Panc1 (cell line): ENCODE measurements at regions not wholly inside any gene's neighbourhood (a gene's known extent, or its start where the extent isn't known, plus 50 kb on each side); places are given as distances from the start of the nearest gene placed in this dataset.

Experiments used
- ATAC-seq: fragments of 200-7000 bp; cut with Tn5 transposase; 2 replicates; pipeline ENCODE4 v1.9.1; 2020; ENCODE audit warnings: mild to moderate bottlenecking, moderate library complexity
- BruUV-seq: library from RNA; stranded (reverse); fragments of 400-500 nt; replicated peaks from 2 replicates; lab custom pipeline; 2021; lab: Mats Ljungman, UMichigan
- CTCF ChIA-PET: fragments of 300-600 bp; sonication (Branson Sonifier 250); formaldehyde crosslinking; loops from one replicate; lab custom pipeline; 2022; ENCODE audit warnings: antibody characterized with exemption; lab: Charles Lee
- POLR2A ChIA-PET: fragments of 300-600 bp; sonication (Branson Sonifier 250); formaldehyde crosslinking; loops from one replicate; lab custom pipeline; 2022; ENCODE audit warnings: antibody characterized with exemption; lab: Charles Lee
- DNase-seq: peaks from one replicate; pipeline ENCODE4 v3.0.0-alpha.2; 2010; ENCODE audit warnings: low read depth, low spot score
- H3K27ac ChIP-seq: 2 replicates; pipeline ENCODE4 v1.5.1; 2011; ENCODE audit warnings: mild to moderate bottlenecking, low read length, inconsistent platforms
- H3K27me3 ChIP-seq: fragments of 200-500 bp; sonication (Bioruptor generic); 2 replicates; pipeline ENCODE4 v1.6.0; 2014; ENCODE audit warnings: low read length, inconsistent platforms; ENCODE audit not compliant: control insufficient read depth, insufficient read depth
- H3K36me3 ChIP-seq: fragments of 200-500 bp; sonication (Bioruptor generic); 2 replicates; pipeline ENCODE4 v1.5.1; 2014; ENCODE audit warnings: inconsistent platforms, mild to moderate bottlenecking, low read length, moderate library complexity; ENCODE audit not compliant: control insufficient read depth, insufficient read depth
- H3K4me1 ChIP-seq: 2 replicates; pipeline ENCODE4 v1.5.1; 2011; ENCODE audit warnings: inconsistent platforms, mild to moderate bottlenecking, low read length, moderate library complexity; ENCODE audit not compliant: control insufficient read depth, insufficient read depth
- H3K4me3 ChIP-seq, 2 experiments: 2 replicates each; pipeline ENCODE4 v1.5.1; 2011 to 2012; ENCODE audit warnings: low read depth in 2 of 2, low read length in 2 of 2, mild to moderate bottlenecking in 2 of 2, inconsistent platforms in 1 of 2, moderate library complexity in 1 of 2
- H3K9me3 ChIP-seq: fragments of 200-500 bp; sonication (Bioruptor generic); 2 replicates; pipeline ENCODE4 v1.5.1; 2014; ENCODE audit warnings: low read depth, mild to moderate bottlenecking, inconsistent platforms, low read length, moderate library complexity; ENCODE audit not compliant: control insufficient read depth, insufficient read depth
- POLR2AphosphoS5 ChIP-seq: IDR thresholded peaks from 2 replicates; pipeline ENCODE4 v1.6.1; 2012; ENCODE audit warnings: mild to moderate bottlenecking, low read depth, low read length, moderate library complexity
- SIN3A ChIP-seq: IDR thresholded peaks from 2 replicates; pipeline ENCODE4 v1.6.1; 2012; ENCODE audit warnings: low read depth, mild to moderate bottlenecking, low read length, moderate library complexity, borderline replicate concordance; ENCODE audit not compliant: insufficient read depth
- TCF7L2 ChIP-seq: IDR thresholded peaks from 2 replicates; pipeline ENCODE4 v1.6.1; 2011; ENCODE audit warnings: mild to moderate bottlenecking, low read depth, low read length, inconsistent platforms
- in situ Hi-C: cut with HindIII; loops from 2 replicates; pipeline ENCODE4 v1.10.0; 2016; ENCODE audit warnings: low sequenced_read_pairs, low pct_unique_long_range_greater_than_20kb
- intact Hi-C: fragments of 100-400 bp; cut with micrococcal nuclease; formaldehyde crosslinking; loops from one replicate; pipeline ENCODE4 v1.10.0; 2022; ENCODE audit not compliant: unreplicated experiment
- TF ChIP-seq, protein P1 (sequence below), 2 experiments: IDR thresholded peaks; 2 replicates each; pipeline ENCODE4 v1.6.1; 2011 to 2012; ENCODE audit warnings: low read depth in 2 of 2, control low read depth in 1 of 2, low read length in 1 of 2, mild to moderate bottlenecking in 1 of 2, moderate library complexity in 1 of 2; ENCODE audit not compliant: insufficient read depth in 1 of 2
- TF ChIP-seq, protein P2 (sequence below): fragments of 450-650 bp; IDR thresholded peaks from 2 replicates; pipeline ENCODE4 v1.5.1; 2017; ENCODE audit warnings: mild to moderate bottlenecking

DNA sequence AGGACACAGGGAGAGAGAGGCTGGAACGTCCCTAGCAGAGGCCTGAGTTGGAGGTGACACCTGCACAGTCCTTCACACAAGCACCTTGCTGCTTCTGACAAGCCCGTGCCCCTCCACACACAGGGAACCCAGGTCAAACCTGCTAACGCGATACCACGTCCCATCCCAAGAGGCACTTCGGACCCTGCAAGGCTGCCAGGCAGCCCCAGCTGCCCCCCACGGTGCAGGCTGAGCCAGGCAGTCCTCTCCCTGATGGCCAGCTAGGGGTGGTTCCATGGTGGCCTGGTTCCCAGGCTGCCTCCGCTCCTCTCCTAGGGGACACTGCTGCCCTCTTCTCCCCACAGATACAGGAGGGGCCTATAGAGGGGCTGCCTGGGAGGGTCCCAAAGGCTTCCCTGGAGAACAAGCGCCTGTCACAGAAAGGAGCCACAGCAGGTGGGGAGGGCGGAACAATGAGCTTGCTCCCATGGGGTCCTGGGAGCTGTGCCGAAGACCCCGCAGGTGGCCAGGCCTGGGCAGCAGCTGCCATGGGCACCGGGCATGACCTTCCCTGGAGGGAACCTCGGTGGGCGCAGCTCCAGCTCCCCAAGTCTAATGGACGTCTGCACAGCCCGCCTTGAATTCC, 434.2 kb upstream of the MYT1L start:
- TF ChIP-seq TCF7L2 (no peak), POLR2AphosphoS5 (no peak), SIN3A (no peak)
- TF ChIP-seq, protein P1, sequence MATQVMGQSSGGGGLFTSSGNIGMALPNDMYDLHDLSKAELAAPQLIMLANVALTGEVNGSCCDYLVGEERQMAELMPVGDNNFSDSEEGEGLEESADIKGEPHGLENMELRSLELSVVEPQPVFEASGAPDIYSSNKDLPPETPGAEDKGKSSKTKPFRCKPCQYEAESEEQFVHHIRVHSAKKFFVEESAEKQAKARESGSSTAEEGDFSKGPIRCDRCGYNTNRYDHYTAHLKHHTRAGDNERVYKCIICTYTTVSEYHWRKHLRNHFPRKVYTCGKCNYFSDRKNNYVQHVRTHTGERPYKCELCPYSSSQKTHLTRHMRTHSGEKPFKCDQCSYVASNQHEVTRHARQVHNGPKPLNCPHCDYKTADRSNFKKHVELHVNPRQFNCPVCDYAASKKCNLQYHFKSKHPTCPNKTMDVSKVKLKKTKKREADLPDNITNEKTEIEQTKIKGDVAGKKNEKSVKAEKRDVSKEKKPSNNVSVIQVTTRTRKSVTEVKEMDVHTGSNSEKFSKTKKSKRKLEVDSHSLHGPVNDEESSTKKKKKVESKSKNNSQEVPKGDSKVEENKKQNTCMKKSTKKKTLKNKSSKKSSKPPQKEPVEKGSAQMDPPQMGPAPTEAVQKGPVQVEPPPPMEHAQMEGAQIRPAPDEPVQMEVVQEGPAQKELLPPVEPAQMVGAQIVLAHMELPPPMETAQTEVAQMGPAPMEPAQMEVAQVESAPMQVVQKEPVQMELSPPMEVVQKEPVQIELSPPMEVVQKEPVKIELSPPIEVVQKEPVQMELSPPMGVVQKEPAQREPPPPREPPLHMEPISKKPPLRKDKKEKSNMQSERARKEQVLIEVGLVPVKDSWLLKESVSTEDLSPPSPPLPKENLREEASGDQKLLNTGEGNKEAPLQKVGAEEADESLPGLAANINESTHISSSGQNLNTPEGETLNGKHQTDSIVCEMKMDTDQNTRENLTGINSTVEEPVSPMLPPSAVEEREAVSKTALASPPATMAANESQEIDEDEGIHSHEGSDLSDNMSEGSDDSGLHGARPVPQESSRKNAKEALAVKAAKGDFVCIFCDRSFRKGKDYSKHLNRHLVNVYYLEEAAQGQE (IDR thresholded peaks at IDR 0.05; ENCODE audit: insufficient read depth in 1 of 2, low read depth in 2 of 2, low read length in 1 of 2) = no peak
- TF ChIP-seq, protein P2, sequence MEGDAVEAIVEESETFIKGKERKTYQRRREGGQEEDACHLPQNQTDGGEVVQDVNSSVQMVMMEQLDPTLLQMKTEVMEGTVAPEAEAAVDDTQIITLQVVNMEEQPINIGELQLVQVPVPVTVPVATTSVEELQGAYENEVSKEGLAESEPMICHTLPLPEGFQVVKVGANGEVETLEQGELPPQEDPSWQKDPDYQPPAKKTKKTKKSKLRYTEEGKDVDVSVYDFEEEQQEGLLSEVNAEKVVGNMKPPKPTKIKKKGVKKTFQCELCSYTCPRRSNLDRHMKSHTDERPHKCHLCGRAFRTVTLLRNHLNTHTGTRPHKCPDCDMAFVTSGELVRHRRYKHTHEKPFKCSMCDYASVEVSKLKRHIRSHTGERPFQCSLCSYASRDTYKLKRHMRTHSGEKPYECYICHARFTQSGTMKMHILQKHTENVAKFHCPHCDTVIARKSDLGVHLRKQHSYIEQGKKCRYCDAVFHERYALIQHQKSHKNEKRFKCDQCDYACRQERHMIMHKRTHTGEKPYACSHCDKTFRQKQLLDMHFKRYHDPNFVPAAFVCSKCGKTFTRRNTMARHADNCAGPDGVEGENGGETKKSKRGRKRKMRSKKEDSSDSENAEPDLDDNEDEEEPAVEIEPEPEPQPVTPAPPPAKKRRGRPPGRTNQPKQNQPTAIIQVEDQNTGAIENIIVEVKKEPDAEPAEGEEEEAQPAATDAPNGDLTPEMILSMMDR = no peak
- in situ Hi-C loops (no loop called here), intact Hi-C loops (no loop called here)
- BruUV-seq = no TSS peak
- ChIA-PET CTCF (no interaction called here), POLR2A (no interaction called here)
- no peak overlapping the region for H3K27ac ChIP-seq
- H3K4me1 ChIP-seq = no peaks in the 10 kb centered on the region
- no peak for ATAC-seq
- no peak overlapping the region for H3K4me3 ChIP-seq
- DNase-seq = no peak
- H3K27me3 ChIP-seq = no peaks in the 10 kb centered on the region; the same call in 1 of the 2 replicates
- H3K9me3 ChIP-seq = no peaks in the 10 kb centered on the region
- H3K36me3 ChIP-seq = no peaks in the 10 kb centered on the region

DNA sequence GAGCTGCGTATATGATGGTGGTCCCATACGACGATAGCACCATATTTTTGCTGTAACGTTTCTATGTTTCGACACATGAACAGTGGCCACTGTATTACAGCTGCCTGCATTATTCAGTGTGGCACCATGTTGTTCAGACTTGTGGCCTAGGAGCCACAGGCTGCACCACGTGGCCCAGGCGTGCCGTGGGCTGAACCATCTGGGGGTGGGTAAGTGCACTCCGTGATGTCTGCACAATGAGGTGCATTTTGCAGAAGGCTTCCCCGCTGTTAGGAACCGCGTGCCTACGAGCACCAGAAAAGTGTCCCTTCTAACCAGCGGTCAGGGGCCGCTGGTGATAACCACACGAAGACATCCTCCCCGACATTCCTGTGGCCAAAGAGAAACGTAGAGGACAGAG, 433.7 kb upstream of the MYT1L start:
- Histone ChIP-seq H3K9me3 (no peaks in the 10 kb centered on the region), H3K36me3 (no peaks in the 10 kb centered on the region), H3K27me3 (no peaks in the 10 kb centered on the region; the same call in 1 of the 2 replicates), H3K4me1 (no peaks in the 10 kb centered on the region), H3K27ac (no peak overlapping the region), H3K4me3 (no peak overlapping the region)
- ChIA-PET POLR2A (no interaction called here), CTCF (no interaction called here)
- TF ChIP-seq, protein P1 (IDR thresholded peaks at IDR 0.05; ENCODE audit: insufficient read depth in 1 of 2, low read depth in 2 of 2, low read length in 1 of 2) = no peak
- TF ChIP-seq, protein P2 = no peak
- TF ChIP-seq TCF7L2 (no peak), POLR2AphosphoS5 (no peak), SIN3A (no peak)
- intact Hi-C loops = no loop called here
- ATAC-seq (no peak), DNase-seq (no peak)
- no TSS peak for BruUV-seq
- in situ Hi-C loops = no loop called here
